ENCODE measurements at regions not wholly inside any gene's neighbourhood (a gene's known extent, or its start where the extent isn't known, plus 50 kb on each side); places are given as distances from the start of the nearest gene placed in this dataset.
A peak's percentile ranks its signal among the peaks of the same experiment; 100 is the strongest.

- H4K91ac ChIP-seq (replicated peaks; ENCODE audit: insufficient read length, low read length) = no peak overlapping the region
- ChIA-PET POLR2A (ENCODE audit: partially characterized antibody) (no interaction called here), CTCF (ENCODE audit: partially characterized antibody) (no interaction called here)
- peak overlapping the region; percentile 85 for H2AFZ ChIP-seq (ENCODE audit: low read length)
- FAIRE-seq (peak; percentile 7), DNase-seq (ENCODE audit: low read depth in 1 of 2, low spot score in 2 of 2) (no peak)
- no peak overlapping the region for H3K14ac ChIP-seq (ENCODE audit: insufficient read length)
- H3K79me2 ChIP-seq (ENCODE audit: control insufficient read depth in 1 of 2, insufficient read depth in 2 of 2, low read length in 2 of 2) = no peaks in the 10 kb centered on the region
- H2BK120ac ChIP-seq (replicated peaks; ENCODE audit: low read depth, low read length) = no peak overlapping the region
- no peak overlapping the region for H3K56ac ChIP-seq (replicated peaks; ENCODE audit: insufficient read length, low read depth, low read length)
- H3K4me3 ChIP-seq (ENCODE audit: extremely low read depth in 1 of 4, insufficient read depth in 2 of 4, low read depth in 3 of 4, low read length in 4 of 4) = no peak overlapping the region
- no peaks in the 10 kb centered on the region for H3K23me2 ChIP-seq (ENCODE audit: low read depth, low read length)
- no peaks in the 10 kb centered on the region for H3K9me3 ChIP-seq (ENCODE audit: insufficient read depth in 2 of 2, low read depth in 1 of 2, low read length in 1 of 2)
- no peak overlapping the region for H2BK5ac ChIP-seq (ENCODE audit: low read depth, low read length)
- H3K9ac ChIP-seq (replicated peaks in 1 of 4; ENCODE audit: extremely low read depth in 1 of 4, low read depth in 3 of 4, low read length in 3 of 4) = no peak overlapping the region
- H3K4me1 ChIP-seq (replicated peaks in 1 of 4; ENCODE audit: control insufficient read depth in 3 of 4, insufficient read depth in 4 of 4, low read length in 3 of 4) = no peaks in the 10 kb centered on the region
- no peak overlapping the region for H4K5ac ChIP-seq (ENCODE audit: insufficient read length, low read depth, low read length)
- 88% methylated on average over 2 of the region's 2 CpGs; no CpG with 5 or more reads in 1 of the 2 experiments for WGBS, 2 experiments (ENCODE audit: extremely low coverage in 1 of 2, insufficient coverage in 1 of 2, insufficient read length in 1 of 2, insufficient replicate concordance in 2 of 2, low coverage in 1 of 2, low lambda C conversion rate in 2 of 2, missing lambda C conversion rate in 1 of 2)
- H3K79me1 ChIP-seq (ENCODE audit: low read depth, low read length) = no peaks in the 10 kb centered on the region
- no peaks in the 10 kb centered on the region for H3K27me3 ChIP-seq (replicated peaks in 1 of 4; ENCODE audit: control insufficient read depth in 3 of 4, extremely low read depth in 1 of 4, insufficient read depth in 3 of 4, low read length in 3 of 4)
- H3K23ac ChIP-seq (ENCODE audit: insufficient read length) = no peak overlapping the region
- H2BK15ac ChIP-seq (ENCODE audit: low read length) = no peak overlapping the region
- no peaks in the 10 kb centered on the region for H3K36me3 ChIP-seq (ENCODE audit: control insufficient read depth in 2 of 4, insufficient read depth in 4 of 4, low read length in 3 of 4)
- no peak overlapping the region for H2BK20ac ChIP-seq (ENCODE audit: low read length)
- no peak overlapping the region for H3K4ac ChIP-seq (replicated peaks; ENCODE audit: insufficient read length, low read depth, low read length)
- H3K4me2 ChIP-seq (ENCODE audit: insufficient read depth in 1 of 2, low read depth in 2 of 2, low read length in 2 of 2) = no peak overlapping the region
- H4K8ac ChIP-seq (ENCODE audit: extremely low read depth, insufficient read depth, low read length) = no peak overlapping the region
- TF ChIP-seq, protein P1, sequence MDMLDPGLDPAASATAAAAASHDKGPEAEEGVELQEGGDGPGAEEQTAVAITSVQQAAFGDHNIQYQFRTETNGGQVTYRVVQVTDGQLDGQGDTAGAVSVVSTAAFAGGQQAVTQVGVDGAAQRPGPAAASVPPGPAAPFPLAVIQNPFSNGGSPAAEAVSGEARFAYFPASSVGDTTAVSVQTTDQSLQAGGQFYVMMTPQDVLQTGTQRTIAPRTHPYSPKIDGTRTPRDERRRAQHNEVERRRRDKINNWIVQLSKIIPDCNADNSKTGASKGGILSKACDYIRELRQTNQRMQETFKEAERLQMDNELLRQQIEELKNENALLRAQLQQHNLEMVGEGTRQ (IDR thresholded peaks at IDR 0.05; ENCODE audit: low read length) = 0 out of 2 replicates have a peak, but pooled peaks have one; percentile 25
- TF ChIP-seq, protein P2, sequence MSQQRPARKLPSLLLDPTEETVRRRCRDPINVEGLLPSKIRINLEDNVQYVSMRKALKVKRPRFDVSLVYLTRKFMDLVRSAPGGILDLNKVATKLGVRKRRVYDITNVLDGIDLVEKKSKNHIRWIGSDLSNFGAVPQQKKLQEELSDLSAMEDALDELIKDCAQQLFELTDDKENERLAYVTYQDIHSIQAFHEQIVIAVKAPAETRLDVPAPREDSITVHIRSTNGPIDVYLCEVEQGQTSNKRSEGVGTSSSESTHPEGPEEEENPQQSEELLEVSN (IDR thresholded peaks at IDR 0.05) = no peak
- no peak overlapping the region for H2AK5ac ChIP-seq (ENCODE audit: low read depth, low read length)
- H3K18ac ChIP-seq (ENCODE audit: extremely low read depth, low read length) = no peak overlapping the region
- H2BK12ac ChIP-seq (ENCODE audit: low read depth, low read length) = no peak overlapping the region
- no peaks in the 10 kb centered on the region for H4K20me1 ChIP-seq (replicated peaks in 1 of 2; ENCODE audit: control insufficient read depth in 1 of 2, insufficient read depth in 2 of 2, low read length in 2 of 2)
- H3K27ac ChIP-seq (ENCODE audit: low read depth, low read length) = no peak overlapping the region
Observed at GRCh38 chr7:115881476-115881875, 149.1 kb downstream of the TFEC start.
